ENCODE measurements at regions not wholly inside any gene's neighbourhood (a gene's known extent, or its start where the extent isn't known, plus 50 kb on each side); places are given as distances from the start of the nearest gene placed in this dataset.

DNA sequence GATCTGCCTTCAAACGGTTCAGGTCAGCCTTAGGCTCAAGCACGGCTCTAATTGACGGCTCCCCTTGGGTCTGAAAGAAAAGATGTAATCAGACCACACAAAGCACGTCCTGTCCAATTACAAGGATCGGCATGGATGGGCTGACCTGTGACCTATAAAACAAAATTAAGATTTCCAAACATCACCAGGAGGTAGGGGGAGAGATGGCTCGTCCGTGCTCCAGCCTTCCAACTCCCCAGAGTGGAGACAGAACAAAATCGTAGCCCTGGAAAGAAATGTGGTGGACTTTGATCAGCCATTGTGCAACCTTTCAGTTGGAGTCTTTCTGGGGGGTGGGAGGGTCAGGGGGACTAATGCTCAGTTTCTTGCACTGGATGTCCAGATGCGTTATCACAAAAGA, 226.6 kb upstream of the DIO3 start (continued):
- TF ChIP-seq, protein P1, sequence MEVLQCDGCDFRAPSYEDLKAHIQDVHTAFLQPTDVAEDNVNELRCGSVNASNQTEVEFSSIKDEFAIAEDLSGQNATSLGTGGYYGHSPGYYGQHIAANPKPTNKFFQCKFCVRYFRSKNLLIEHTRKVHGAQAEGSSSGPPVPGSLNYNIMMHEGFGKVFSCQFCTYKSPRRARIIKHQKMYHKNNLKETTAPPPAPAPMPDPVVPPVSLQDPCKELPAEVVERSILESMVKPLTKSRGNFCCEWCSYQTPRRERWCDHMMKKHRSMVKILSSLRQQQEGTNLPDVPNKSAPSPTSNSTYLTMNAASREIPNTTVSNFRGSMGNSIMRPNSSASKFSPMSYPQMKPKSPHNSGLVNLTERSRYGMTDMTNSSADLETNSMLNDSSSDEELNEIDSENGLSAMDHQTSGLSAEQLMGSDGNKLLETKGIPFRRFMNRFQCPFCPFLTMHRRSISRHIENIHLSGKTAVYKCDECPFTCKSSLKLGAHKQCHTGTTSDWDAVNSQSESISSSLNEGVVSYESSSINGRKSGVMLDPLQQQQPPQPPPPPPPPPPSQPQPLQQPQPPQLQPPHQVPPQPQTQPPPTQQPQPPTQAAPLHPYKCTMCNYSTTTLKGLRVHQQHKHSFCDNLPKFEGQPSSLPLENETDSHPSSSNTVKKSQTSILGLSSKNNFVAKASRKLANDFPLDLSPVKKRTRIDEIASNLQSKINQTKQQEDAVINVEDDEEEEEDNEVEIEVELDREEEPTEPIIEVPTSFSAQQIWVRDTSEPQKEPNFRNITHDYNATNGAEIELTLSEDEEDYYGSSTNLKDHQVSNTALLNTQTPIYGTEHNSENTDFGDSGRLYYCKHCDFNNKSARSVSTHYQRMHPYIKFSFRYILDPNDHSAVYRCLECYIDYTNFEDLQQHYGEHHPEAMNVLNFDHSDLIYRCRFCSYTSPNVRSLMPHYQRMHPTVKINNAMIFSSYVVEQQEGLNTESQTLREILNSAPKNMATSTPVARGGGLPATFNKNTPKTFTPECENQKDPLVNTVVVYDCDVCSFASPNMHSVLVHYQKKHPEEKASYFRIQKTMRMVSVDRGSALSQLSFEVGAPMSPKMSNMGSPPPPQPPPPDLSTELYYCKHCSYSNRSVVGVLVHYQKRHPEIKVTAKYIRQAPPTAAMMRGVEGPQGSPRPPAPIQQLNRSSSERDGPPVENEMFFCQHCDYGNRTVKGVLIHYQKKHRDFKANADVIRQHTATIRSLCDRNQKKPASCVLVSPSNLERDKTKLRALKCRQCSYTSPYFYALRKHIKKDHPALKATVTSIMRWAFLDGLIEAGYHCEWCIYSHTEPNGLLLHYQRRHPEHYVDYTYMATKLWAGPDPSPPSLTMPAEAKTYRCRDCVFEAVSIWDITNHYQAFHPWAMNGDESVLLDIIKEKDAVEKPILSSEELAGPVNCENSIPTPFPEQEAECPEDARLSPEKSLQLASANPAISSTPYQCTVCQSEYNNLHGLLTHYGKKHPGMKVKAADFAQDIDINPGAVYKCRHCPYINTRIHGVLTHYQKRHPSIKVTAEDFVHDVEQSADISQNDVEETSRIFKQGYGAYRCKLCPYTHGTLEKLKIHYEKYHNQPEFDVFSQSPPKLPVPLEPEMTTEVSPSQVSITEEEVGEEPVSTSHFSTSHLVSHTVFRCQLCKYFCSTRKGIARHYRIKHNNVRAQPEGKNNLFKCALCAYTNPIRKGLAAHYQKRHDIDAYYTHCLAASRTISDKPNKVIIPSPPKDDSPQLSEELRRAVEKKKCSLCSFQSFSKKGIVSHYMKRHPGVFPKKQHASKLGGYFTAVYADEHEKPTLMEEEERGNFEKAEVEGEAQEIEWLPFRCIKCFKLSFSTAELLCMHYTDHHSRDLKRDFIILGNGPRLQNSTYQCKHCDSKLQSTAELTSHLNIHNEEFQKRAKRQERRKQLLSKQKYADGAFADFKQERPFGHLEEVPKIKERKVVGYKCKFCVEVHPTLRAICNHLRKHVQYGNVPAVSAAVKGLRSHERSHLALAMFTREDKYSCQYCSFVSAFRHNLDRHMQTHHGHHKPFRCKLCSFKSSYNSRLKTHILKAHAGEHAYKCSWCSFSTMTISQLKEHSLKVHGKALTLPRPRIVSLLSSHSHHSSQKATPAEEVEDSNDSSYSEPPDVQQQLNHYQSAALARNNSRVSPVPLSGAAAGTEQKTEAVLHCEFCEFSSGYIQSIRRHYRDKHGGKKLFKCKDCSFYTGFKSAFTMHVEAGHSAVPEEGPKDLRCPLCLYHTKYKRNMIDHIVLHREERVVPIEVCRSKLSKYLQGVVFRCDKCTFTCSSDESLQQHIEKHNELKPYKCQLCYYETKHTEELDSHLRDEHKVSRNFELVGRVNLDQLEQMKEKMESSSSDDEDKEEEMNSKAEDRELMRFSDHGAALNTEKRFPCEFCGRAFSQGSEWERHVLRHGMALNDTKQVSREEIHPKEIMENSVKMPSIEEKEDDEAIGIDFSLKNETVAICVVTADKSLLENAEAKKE (CRISPR knock-in tag; IDR thresholded peaks at IDR 0.05), result no peak
- TF ChIP-seq CREB1 (CRISPR knock-in tag; IDR thresholded peaks at IDR 0.05; ENCODE audit: low read depth), result no peak

DNA sequence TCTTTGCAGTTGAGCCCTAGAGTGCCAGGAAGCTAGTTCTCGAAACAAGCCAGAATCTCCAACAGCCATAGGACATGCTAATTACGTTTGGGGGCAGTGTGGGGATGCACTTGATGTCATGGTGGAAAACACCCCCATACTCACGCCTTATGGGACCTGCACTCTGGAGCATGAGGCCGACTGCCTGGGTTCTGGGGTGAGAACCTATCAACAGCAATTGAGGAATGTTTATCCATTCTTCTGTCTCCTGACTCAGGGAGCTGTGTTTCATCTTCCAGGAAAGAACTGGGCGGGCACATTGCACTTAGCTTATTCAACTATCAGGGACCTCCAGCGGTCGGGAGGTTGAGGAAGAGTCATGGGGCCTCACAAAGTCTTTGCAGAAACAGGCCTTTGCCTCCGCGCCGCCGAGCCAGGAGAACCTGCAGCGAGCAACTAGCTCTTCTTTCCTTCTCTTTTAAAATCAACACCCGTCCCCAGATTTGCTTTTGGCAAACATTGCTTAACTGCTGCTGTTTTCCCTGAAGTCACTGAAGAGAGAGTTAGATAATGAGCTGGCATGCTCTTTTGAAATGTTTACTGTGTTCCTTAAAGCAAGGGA, 226.1 kb upstream of the DIO3 start:
- Mint-ChIP-seq H3K9me3 (no peaks in the 10 kb centered on the region), H3K4me1 (peaks cover 2% of the 10 kb centered on the region; the same call in 1 of the 3 replicates), H3K4me3 (no peak overlapping the region), H3K27ac (no peak overlapping the region), H3K36me3 (ENCODE audit: low read depth) (no peaks in the 10 kb centered on the region), H3K27me3 (ENCODE audit: insufficient read depth, low read depth, poor library complexity) (no peaks in the 10 kb centered on the region)
- H3K27me3 ChIP-seq (ENCODE audit: insufficient read depth), result no peaks in the 10 kb centered on the region
- H3K79me2 ChIP-seq (replicated peaks; ENCODE audit: insufficient read depth), result no peaks in the 10 kb centered on the region
- no peaks in the 10 kb centered on the region for H3F3A ChIP-seq (replicated peaks; ENCODE audit: low read depth)
- ATAC-seq, result no peak
- no peaks in the 10 kb centered on the region for H4K20me1 ChIP-seq (replicated peaks; ENCODE audit: insufficient read depth)
- H3K9me2 ChIP-seq (ENCODE audit: insufficient read depth), result no peaks in the 10 kb centered on the region
- no peaks in the 10 kb centered on the region for H3K4me1 ChIP-seq (ENCODE audit: insufficient read depth)
- 0 out of 2 replicates have a peak overlapping the region, but pooled peaks have one; percentile 3 for H2AFZ ChIP-seq
- no peaks in the 10 kb centered on the region for H3K36me3 ChIP-seq (ENCODE audit: insufficient read depth)
- no peak for DNase-seq (ENCODE audit: low spot score)
- H3K4me3 ChIP-seq, result no peak overlapping the region
- no peak overlapping the region for H3K27ac ChIP-seq (ENCODE audit: low read depth)
- H3K4me2 ChIP-seq, result no peak overlapping the region
- TF ChIP-seq POLR2AphosphoS5 (IDR thresholded peaks at IDR 0.05; ENCODE audit: low read depth) (no peak), CREB1 (CRISPR knock-in tag; IDR thresholded peaks at IDR 0.05; ENCODE audit: low read depth) (no peak), STAT1 (IDR thresholded peaks at IDR 0.05; ENCODE audit: unreplicated experiment) (no peak), EZH2phosphoT487 (IDR thresholded peaks at IDR 0.05; ENCODE audit: unreplicated experiment) (no peak), EZH2 (IDR thresholded peaks at IDR 0.05; ENCODE audit: low read depth, unreplicated experiment) (no peak), NANOG (IDR thresholded peaks at IDR 0.05; ENCODE audit: borderline replicate concordance) (no peak), ZNF114 (CRISPR knock-in tag; IDR thresholded peaks at IDR 0.05) (no peak)
- TF ChIP-seq, protein P2, sequence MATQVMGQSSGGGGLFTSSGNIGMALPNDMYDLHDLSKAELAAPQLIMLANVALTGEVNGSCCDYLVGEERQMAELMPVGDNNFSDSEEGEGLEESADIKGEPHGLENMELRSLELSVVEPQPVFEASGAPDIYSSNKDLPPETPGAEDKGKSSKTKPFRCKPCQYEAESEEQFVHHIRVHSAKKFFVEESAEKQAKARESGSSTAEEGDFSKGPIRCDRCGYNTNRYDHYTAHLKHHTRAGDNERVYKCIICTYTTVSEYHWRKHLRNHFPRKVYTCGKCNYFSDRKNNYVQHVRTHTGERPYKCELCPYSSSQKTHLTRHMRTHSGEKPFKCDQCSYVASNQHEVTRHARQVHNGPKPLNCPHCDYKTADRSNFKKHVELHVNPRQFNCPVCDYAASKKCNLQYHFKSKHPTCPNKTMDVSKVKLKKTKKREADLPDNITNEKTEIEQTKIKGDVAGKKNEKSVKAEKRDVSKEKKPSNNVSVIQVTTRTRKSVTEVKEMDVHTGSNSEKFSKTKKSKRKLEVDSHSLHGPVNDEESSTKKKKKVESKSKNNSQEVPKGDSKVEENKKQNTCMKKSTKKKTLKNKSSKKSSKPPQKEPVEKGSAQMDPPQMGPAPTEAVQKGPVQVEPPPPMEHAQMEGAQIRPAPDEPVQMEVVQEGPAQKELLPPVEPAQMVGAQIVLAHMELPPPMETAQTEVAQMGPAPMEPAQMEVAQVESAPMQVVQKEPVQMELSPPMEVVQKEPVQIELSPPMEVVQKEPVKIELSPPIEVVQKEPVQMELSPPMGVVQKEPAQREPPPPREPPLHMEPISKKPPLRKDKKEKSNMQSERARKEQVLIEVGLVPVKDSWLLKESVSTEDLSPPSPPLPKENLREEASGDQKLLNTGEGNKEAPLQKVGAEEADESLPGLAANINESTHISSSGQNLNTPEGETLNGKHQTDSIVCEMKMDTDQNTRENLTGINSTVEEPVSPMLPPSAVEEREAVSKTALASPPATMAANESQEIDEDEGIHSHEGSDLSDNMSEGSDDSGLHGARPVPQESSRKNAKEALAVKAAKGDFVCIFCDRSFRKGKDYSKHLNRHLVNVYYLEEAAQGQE (IDR thresholded peaks at IDR 0.05; ENCODE audit: unreplicated experiment), result no peak
